HEK293T (cell line): ENCODE measurements at regions not wholly inside any gene's neighbourhood (a gene's known extent, or its start where the extent isn't known, plus 50 kb on each side); places are given as distances from the start of the nearest gene placed in this dataset.

Experiments used
- CTCF ChIA-PET: fragments of 350-600 bp; formaldehyde crosslinking; extraction: SDS; loops from one replicate; lab custom pipeline; 2021; ENCODE audit warnings: antibody characterized with exemption, inconsistent platforms; lab: Yijun Ruan, JAX
- POLR2A ChIA-PET: fragments of 350-600 bp; formaldehyde crosslinking; extraction: SDS; loops from one replicate; lab custom pipeline; 2020; ENCODE audit warnings: antibody characterized with exemption, inconsistent platforms; lab: Yijun Ruan, JAX
- DNase-seq: peaks from one replicate; pipeline ENCODE4 v3.0.0; 2012; ENCODE audit warnings: mixed read lengths; ENCODE audit errors: extremely low spot score
- ARNT ChIP-seq: fragments of 450-650 bp; IDR thresholded peaks from 2 replicates; pipeline ENCODE4 v1.6.1; 2017; ENCODE audit warnings: mild to moderate bottlenecking
- BHLHE40 ChIP-seq: fragments of 450-650 bp; IDR thresholded peaks from 2 replicates; pipeline ENCODE4 v1.6.1; 2016; ENCODE audit warnings: mild to moderate bottlenecking, moderate library complexity, borderline replicate concordance
- CTBP1 ChIP-seq: fragments of 450-650 bp; IDR thresholded peaks from 2 replicates; pipeline ENCODE4 v1.6.1; 2016; ENCODE audit warnings: borderline replicate concordance
- ELF4 ChIP-seq: fragments of 450-650 bp; IDR thresholded peaks from 2 replicates; pipeline ENCODE4 v1.6.1; 2017; ENCODE audit warnings: antibody characterized with exemption
- FOXA1 ChIP-seq: fragments of 450-650 bp; IDR thresholded peaks from 2 replicates; pipeline ENCODE4 v1.6.1; 2016; ENCODE audit warnings: mild to moderate bottlenecking
- FOXK2 ChIP-seq: fragments of 450-650 bp; IDR thresholded peaks from 2 replicates; pipeline ENCODE4 v1.6.1; 2016; ENCODE audit warnings: mild to moderate bottlenecking
- FOXM1 ChIP-seq: fragments of 450-650 bp; IDR thresholded peaks from 2 replicates; pipeline ENCODE4 v1.6.1; 2017; ENCODE audit warnings: mild to moderate bottlenecking, borderline replicate concordance
- HDGF ChIP-seq: fragments of 450-650 bp; IDR thresholded peaks from 2 replicates; pipeline ENCODE4 v1.6.1; 2017; ENCODE audit warnings: antibody characterized with exemption, borderline replicate concordance
- L3MBTL2 ChIP-seq: fragments of 450-650 bp; conservative IDR thresholded peaks from 2 replicates; pipeline ENCODE4 v1.6.1; 2016; ENCODE audit warnings: mild to moderate bottlenecking
- LEF1 ChIP-seq: fragments of 450-650 bp; IDR thresholded peaks from 2 replicates; pipeline ENCODE4 v1.6.1; 2017; ENCODE audit warnings: mild to moderate bottlenecking, borderline replicate concordance
- NFRKB ChIP-seq: fragments of 450-650 bp; IDR thresholded peaks from 2 replicates; pipeline ENCODE4 v1.6.1; 2016; ENCODE audit warnings: mild to moderate bottlenecking, moderate library complexity
- SP1 ChIP-seq: fragments of 450-650 bp; IDR thresholded peaks from 2 replicates; pipeline ENCODE4 v1.6.1; 2017
- TARDBP ChIP-seq: fragments of 450-650 bp; IDR thresholded peaks from 2 replicates; pipeline ENCODE4 v1.6.1; 2016
- ZNF384 ChIP-seq: fragments of 450-650 bp; IDR thresholded peaks from 2 replicates; pipeline ENCODE4 v1.6.1; 2016
- TF ChIP-seq, protein P1 (sequence below): fragments of 450-650 bp; IDR thresholded peaks from 2 replicates; pipeline ENCODE4 v1.6.1; 2016

DNA sequence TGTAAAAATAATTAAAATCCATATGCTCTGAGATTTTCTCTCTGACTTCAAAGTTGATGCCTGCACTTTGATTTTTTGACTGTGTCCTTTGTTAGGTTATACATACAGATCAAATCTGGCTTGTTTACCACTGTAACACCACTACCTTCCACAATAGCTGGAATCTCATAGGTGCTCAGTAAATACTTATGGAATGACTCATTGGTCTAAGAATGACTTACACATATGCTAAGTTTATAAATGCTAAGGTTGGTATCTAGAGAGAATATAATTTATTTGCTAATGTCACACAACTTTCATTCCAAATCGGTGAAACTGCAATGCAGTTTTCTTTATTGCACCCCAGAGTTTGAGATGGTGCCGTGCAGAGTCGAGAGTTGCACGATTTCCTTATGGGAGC, 578.5 kb downstream of the SH2D4B start:
- DNase-seq, result no peak
- no peak for TF ChIP-seq BHLHE40
- no peak for TF ChIP-seq CTBP1
- TF ChIP-seq, protein P1, sequence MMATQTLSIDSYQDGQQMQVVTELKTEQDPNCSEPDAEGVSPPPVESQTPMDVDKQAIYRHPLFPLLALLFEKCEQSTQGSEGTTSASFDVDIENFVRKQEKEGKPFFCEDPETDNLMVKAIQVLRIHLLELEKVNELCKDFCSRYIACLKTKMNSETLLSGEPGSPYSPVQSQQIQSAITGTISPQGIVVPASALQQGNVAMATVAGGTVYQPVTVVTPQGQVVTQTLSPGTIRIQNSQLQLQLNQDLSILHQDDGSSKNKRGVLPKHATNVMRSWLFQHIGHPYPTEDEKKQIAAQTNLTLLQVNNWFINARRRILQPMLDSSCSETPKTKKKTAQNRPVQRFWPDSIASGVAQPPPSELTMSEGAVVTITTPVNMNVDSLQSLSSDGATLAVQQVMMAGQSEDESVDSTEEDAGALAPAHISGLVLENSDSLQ, result no peak
- no peak for TF ChIP-seq NFRKB
- no peak for TF ChIP-seq FOXK2
- no peak for TF ChIP-seq ELF4
- ChIA-PET CTCF (no interaction called here), POLR2A (no interaction called here)

GRCh38 chr10:81116990-81117389, 579.3 kb downstream of the SH2D4B start:
- no peak for TF ChIP-seq LEF1
- no peak for TF ChIP-seq ZNF384
- no peak for TF ChIP-seq CTBP1
- TF ChIP-seq SP1, result no peak
- no peak for TF ChIP-seq ELF4
- TF ChIP-seq FOXK2, result no peak
- POLR2A ChIA-PET, result no interaction called here
- no peak for DNase-seq
- CTCF ChIA-PET, result no interaction called here

DNA sequence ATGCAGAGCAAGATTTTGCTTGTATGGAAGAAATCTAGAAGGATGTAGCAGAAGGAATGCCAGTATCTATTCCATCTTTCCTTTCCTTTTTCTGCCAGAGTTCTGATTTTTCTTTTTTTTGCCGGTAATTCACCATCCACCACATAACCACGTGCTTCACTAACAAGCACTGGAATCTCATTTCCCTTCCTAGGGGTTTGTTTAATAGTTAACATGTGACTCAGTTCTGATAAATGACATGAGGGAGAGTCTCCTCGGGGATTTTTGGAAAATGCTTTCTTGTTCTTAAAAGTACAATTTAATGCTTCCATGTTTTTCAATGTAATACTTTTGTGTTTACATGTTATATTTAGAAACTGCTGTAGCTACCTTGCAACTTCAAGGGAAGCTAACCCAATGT, 590.2 kb downstream of the SH2D4B start:
- TF ChIP-seq TARDBP (no peak), FOXK2 (no peak), FOXM1 (no peak), LEF1 (no peak), CTBP1 (no peak)
- TF ChIP-seq, protein P1, result no peak
- DNase-seq, result no peak
- ChIA-PET CTCF (no interaction called here), POLR2A (no interaction called here)

DNA sequence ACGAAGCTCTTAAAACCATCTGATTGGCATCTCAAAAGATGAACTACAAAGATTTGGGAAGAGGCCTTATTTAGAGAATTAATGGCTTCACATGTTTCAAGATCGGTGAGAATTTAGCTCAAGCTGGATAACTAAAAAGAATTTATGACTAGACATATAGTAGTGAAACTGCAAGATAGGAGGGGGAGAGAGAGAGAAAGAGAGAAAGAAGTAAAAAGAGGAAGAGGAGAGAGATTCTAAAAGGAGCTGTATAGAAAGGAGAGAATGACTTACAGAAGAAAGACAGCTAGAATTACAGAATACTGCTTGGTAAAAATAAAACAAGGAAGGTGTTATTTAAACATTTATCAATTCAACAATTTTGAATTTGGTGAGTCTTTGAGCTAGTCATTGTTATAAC, 592.3 kb downstream of the SH2D4B start:
- CTCF ChIA-PET, result no interaction called here
- no peak for DNase-seq
- TF ChIP-seq FOXK2 (no peak), HDGF (no peak), LEF1 (no peak), FOXA1 (no peak), L3MBTL2 (no peak), ELF4 (no peak), ARNT (no peak), SP1 (no peak), BHLHE40 (no peak), ZNF384 (no peak), FOXM1 (no peak), CTBP1 (no peak)
- TF ChIP-seq, protein P1, result no peak
- POLR2A ChIA-PET, result interaction anchor here (0.6 kb wide), 1 partner anchor 1051 kb away, joined by 3 read pairs; no protein-coding TSS in a partner anchor

DNA sequence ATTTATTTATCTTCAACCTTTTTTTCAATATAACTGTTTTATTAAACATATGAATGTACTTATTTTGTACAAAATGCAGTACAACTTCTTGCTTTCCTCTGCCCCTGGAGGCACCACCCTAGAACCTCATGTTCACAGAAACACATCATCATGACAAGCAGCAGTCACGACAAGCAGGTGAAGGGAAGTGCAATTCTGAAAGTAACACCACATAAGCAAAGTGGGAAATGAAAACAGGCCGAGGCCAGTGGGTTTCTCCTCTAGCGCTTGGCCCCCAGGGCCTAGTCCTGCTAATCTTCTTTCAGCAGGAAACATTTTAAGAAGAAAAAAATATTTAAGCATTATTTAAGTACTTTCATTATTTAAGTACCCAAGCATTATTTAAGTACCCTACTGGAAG, 598.1 kb downstream of the SH2D4B start:
- ChIA-PET CTCF (no interaction called here), POLR2A (no interaction called here)
- DNase-seq, result no peak
- TF ChIP-seq ARNT (no peak), BHLHE40 (no peak), NFRKB (no peak), FOXM1 (no peak), ELF4 (no peak), ZNF384 (no peak)
- TF ChIP-seq, protein P1, result no peak

DNA sequence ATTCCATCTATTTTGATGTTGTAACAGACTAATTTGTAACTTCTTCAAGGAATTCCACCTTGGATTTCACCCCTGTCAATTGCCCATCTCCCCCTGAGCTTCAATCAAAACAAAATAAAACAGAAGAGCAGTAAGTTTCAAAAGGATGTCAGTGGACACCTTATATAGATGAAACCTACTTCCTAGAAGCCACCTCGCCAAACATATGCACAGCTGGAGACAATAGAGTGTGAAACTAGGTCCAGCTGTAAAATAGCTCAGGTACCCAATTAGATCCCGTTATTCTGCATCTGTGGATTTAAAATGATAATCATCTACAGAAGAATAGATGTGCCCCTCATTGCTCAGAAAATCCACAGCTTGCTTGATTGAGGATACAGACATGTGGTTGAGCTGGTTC, 598.6 kb downstream of the SH2D4B start:
- TF ChIP-seq FOXA1, result no peak
- no peak for TF ChIP-seq BHLHE40
- TF ChIP-seq FOXM1, result no peak
- TF ChIP-seq FOXK2, result no peak
- no peak for TF ChIP-seq LEF1
- ChIA-PET POLR2A (no interaction called here), CTCF (no interaction called here)
- DNase-seq, result no peak

DNA sequence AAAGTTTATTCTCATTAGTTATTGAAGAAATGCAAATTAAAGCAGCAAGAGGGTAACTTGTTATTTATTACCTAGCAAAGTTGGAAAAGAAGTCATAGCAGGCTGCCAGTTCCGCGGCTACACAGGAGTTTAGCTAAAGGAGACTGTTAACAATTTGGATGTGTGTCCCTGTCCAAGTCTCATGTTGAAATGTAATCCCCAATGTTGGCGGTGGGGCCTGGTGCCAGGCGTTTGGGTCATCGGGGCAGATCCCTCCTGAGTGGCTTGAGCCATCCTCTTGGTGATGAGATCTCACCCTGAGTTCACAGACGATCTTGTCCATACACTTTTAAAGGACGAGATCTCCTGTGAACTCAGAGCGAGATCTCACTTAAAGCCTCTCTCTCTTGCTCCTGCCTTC, 608.3 kb downstream of the SH2D4B start:
- POLR2A ChIA-PET, result no interaction called here
- CTCF ChIA-PET, result no interaction called here
- DNase-seq, result no peak
- TF ChIP-seq FOXM1 (no peak), ZNF384 (no peak), BHLHE40 (no peak), NFRKB (no peak), ELF4 (no peak)
